GM13977 (cell line): ENCODE measurements at regions not wholly inside any gene's neighbourhood (a gene's known extent, or its start where the extent isn't known, plus 50 kb on each side); places are given as distances from the start of the nearest gene placed in this dataset.

Source experiments
- DNase-seq: peaks from one replicate; pipeline ENCODE4 v3.0.0; 2012; ENCODE audit warnings: low spot score
- CTCF ChIP-seq: IDR thresholded peaks from 2 replicates; pipeline ENCODE4 v1.5.1; 2012; ENCODE audit warnings: mild to moderate bottlenecking, control low read depth; ENCODE audit not compliant: insufficient read depth; ENCODE audit errors: extremely low read depth, missing control alignments
- in situ Hi-C: fragments of 300-500 bp; cut with MboI; formaldehyde crosslinking; loops from one replicate; pipeline ENCODE4 v1.12.0; 2022; ENCODE audit warnings: low sequenced_read_pairs, low pct_unique_long_range_greater_than_20kb, mixed read lengths, inconsistent platforms; ENCODE audit not compliant: unreplicated experiment

- in situ Hi-C loops: no loop called here
- no peak for TF ChIP-seq CTCF
- DNase-seq: no peak
Observed at GRCh38 chr21:19010251-19010650, 606.7 kb upstream of the TMPRSS15 start.

- in situ Hi-C loops: no loop called here
- DNase-seq: no peak
- TF ChIP-seq CTCF: no peak
Observed at GRCh38 chr21:19010996-19011395, 607.4 kb upstream of the TMPRSS15 start.

GRCh38 chr21:19011451-19011850, 607.9 kb upstream of the TMPRSS15 start:
- in situ Hi-C loops: no loop called here
- no peak for DNase-seq

GRCh38 chr21:19013916-19014315, 610.3 kb upstream of the TMPRSS15 start:
- in situ Hi-C loops: no loop called here
- no peak for TF ChIP-seq CTCF
- no peak for DNase-seq

More at GRCh38 chr21:19011451-19011850, 607.9 kb upstream of the TMPRSS15 start:
- TF ChIP-seq CTCF: no peak

GRCh38 chr21:19018529-19018928, 614.9 kb upstream of the TMPRSS15 start:
- in situ Hi-C loops: no loop called here
- no peak for TF ChIP-seq CTCF
- DNase-seq: no peak

- TF ChIP-seq CTCF: no peak
- in situ Hi-C loops: no loop called here
- DNase-seq: no peak
Observed at GRCh38 chr21:19022978-19023377, 619.4 kb upstream of the TMPRSS15 start.

GRCh38 chr21:19026911-19027310, 623.3 kb upstream of the TMPRSS15 start:
- in situ Hi-C loops: no loop called here
- no peak for TF ChIP-seq CTCF
- no peak for DNase-seq
